ENCODE measurements at regions not wholly inside any gene's neighbourhood (a gene's known extent, or its start where the extent isn't known, plus 50 kb on each side); places are given as distances from the start of the nearest gene placed in this dataset.
"Not testable (repeated sequence)": the region's sequence is repeated elsewhere in the genome, so short reads cannot be mapped to it uniquely, and the experiment has no call there.

GRCh38 chr3:193039058-193039457, 121.4 kb upstream of the MB21D2 start:
- DNase-seq: no peak
- intact Hi-C loops (cut with DNase I): no loop called here

GRCh38 chr3:193040836-193041672, 123.4 kb upstream of the MB21D2 start:
- intact Hi-C loops (cut with DNase I): loop anchor here (2.0 kb wide), 1 partner anchor 222 kb away; no protein-coding TSS in a partner anchor
- peak in 6 of 42 donors; percentile 4 to 41 (median 18) for DNase-seq

GRCh38 chr3:193046371-193046770, 128.7 kb upstream of the MB21D2 start:
- intact Hi-C loops (cut with DNase I): no loop called here
- no peak for DNase-seq

- DNase-seq; intact Hi-C loops (cut with DNase I): not testable (repeated sequence)
Measured at GRCh38 chr3:193047461-193047860, 129.8 kb upstream of the MB21D2 start.

- no peak for DNase-seq
- intact Hi-C loops (cut with DNase I): no loop called here
Measured at GRCh38 chr3:193048127-193048526, 130.5 kb upstream of the MB21D2 start.

- intact Hi-C loops (cut with DNase I): no loop called here
- DNase-seq: no peak
Measured at GRCh38 chr3:193049935-193050334, 132.3 kb upstream of the MB21D2 start.

GRCh38 chr3:193051314-193051713, 133.7 kb upstream of the MB21D2 start:
- DNase-seq: no peak
- intact Hi-C loops (cut with DNase I): no loop called here

- intact Hi-C loops (cut with DNase I): no loop called here
- no peak for DNase-seq
Measured at GRCh38 chr3:193052354-193053045, 134.8 kb upstream of the MB21D2 start.

GRCh38 chr3:193053046-193053435, 135.4 kb upstream of the MB21D2 start:
- intact Hi-C loops (cut with DNase I): no loop called here
- DNase-seq: no peak

- intact Hi-C loops (cut with DNase I): no loop called here
Measured at GRCh38 chr3:193055352-193055751, 137.7 kb upstream of the MB21D2 start.

GRCh38 chr3:193057616-193058015, 140.0 kb upstream of the MB21D2 start:
- DNase-seq: no peak
- intact Hi-C loops (cut with DNase I): no loop called here

More at GRCh38 chr3:193055352-193055751, 137.7 kb upstream of the MB21D2 start:
- DNase-seq: no peak

- intact Hi-C loops (cut with DNase I): no loop called here
- DNase-seq: no peak
Measured at GRCh38 chr3:193060748-193061546, 143.3 kb upstream of the MB21D2 start.

GRCh38 chr3:193068365-193068764, 150.7 kb upstream of the MB21D2 start:
- intact Hi-C loops (cut with DNase I): no loop called here
- no peak for DNase-seq

- DNase-seq; intact Hi-C loops (cut with DNase I): not testable (repeated sequence)
Measured at GRCh38 chr3:193069732-193070131, 152.1 kb upstream of the MB21D2 start.

GRCh38 chr3:193078996-193079753, 161.5 kb upstream of the MB21D2 start:
- no peak for DNase-seq
- intact Hi-C loops (cut with DNase I): no loop called here

- DNase-seq: no peak
- intact Hi-C loops (cut with DNase I): no loop called here
Measured at GRCh38 chr3:193080821-193081365, 160.1 kb upstream of the PLAAT1 start.

- intact Hi-C loops (cut with DNase I): no loop called here
- DNase-seq: no peak
Measured at GRCh38 chr3:193085655-193086054, 155.4 kb upstream of the PLAAT1 start.

GRCh38 chr3:193086681-193087080, 154.3 kb upstream of the PLAAT1 start:
- DNase-seq: no peak
- intact Hi-C loops (cut with DNase I): no loop called here

GRCh38 chr3:193087336-193087735, 153.7 kb upstream of the PLAAT1 start:
- no peak for DNase-seq

More at GRCh38 chr3:193087336-193087735, 153.7 kb upstream of the PLAAT1 start:
- intact Hi-C loops (cut with DNase I): no loop called here
